GM19328 (cell line): ENCODE measurements at regions not wholly inside any gene's neighbourhood (a gene's known extent, or its start where the extent isn't known, plus 50 kb on each side); places are given as distances from the start of the nearest gene placed in this dataset.
A peak's percentile ranks its signal among the peaks of the same experiment; 100 is the strongest.
"Not testable (repeated sequence)": the region's sequence is repeated elsewhere in the genome, so short reads cannot be mapped to it uniquely, and the experiment has no call there.

ENCODE experiments used
- ATAC-seq: cut with Tn5 transposase; IDR thresholded peaks from one replicate; pipeline ENCODE4 v1.9.1; 2021; ENCODE audit warnings: mild to moderate bottlenecking, moderate library complexity; ENCODE audit not compliant: unreplicated experiment

- not testable (repeated sequence) for ATAC-seq
These were observed 362.1 kb downstream of the TYW1 start for GRCh38 chr7:67358738-67359137.

- ATAC-seq = no peak
These were observed 363.3 kb downstream of the TYW1 start for GRCh38 chr7:67359900-67360299.

- no peak for ATAC-seq
These were observed 364.5 kb downstream of the TYW1 start for GRCh38 chr7:67361150-67361549.

GRCh38 chr7:67364441-67365017 lies 367.9 kb downstream of the TYW1 start:
- no peak for ATAC-seq

GRCh38 chr7:67371429-67372305 lies 375.0 kb downstream of the TYW1 start:
- ATAC-seq = peak; percentile 87

- not testable (repeated sequence) for ATAC-seq
These were observed 376.8 kb downstream of the TYW1 start for GRCh38 chr7:67373389-67373788.

GRCh38 chr7:67375427-67375826 lies 378.8 kb downstream of the TYW1 start:
- no peak for ATAC-seq

- ATAC-seq = no peak
These were observed 381.6 kb downstream of the TYW1 start for GRCh38 chr7:67377939-67378862.

GRCh38 chr7:67380326-67380725 lies 383.7 kb downstream of the TYW1 start:
- no peak for ATAC-seq

GRCh38 chr7:67380858-67381257 lies 384.2 kb downstream of the TYW1 start:
- no peak for ATAC-seq

GRCh38 chr7:67387851-67388250 lies 391.2 kb downstream of the TYW1 start:
- no peak for ATAC-seq

GRCh38 chr7:67391168-67391567 lies 394.5 kb downstream of the TYW1 start:
- ATAC-seq = no peak

- ATAC-seq = no peak
These were observed 396.2 kb downstream of the TYW1 start for GRCh38 chr7:67392596-67393438.

- no peak for ATAC-seq
These were observed 397.3 kb downstream of the TYW1 start for GRCh38 chr7:67393903-67394302.

GRCh38 chr7:67398916-67399315 lies 402.3 kb downstream of the TYW1 start:
- ATAC-seq = no peak

GRCh38 chr7:67401492-67401891 lies 404.9 kb downstream of the TYW1 start:
- no peak for ATAC-seq

- no peak for ATAC-seq
These were observed 405.6 kb downstream of the TYW1 start for GRCh38 chr7:67402280-67402679.

- no peak for ATAC-seq
These were observed 410.3 kb downstream of the TYW1 start for GRCh38 chr7:67406976-67407375.

- ATAC-seq = no peak
These were observed 410.9 kb downstream of the TYW1 start for GRCh38 chr7:67407392-67408071.

GRCh38 chr7:67408109-67408508 lies 411.5 kb downstream of the TYW1 start:
- ATAC-seq = no peak
